Activated naive CD8-positive, alpha-beta T cell treated with anti-CD3 and anti-CD28 coated beads, Interleukin-2, amount 50 U/mL, for 24 hours (primary cell): ENCODE measurements at regions not wholly inside any gene's neighbourhood (a gene's known extent, or its start where the extent isn't known, plus 50 kb on each side); places are given as distances from the start of the nearest gene placed in this dataset.

Experiments
- ATAC-seq: fragments of 150-1000 bp; cut with Tn5 transposase; one replicate; pipeline ENCODE4 v1.10.0; 2021
- DNase-seq: peaks from one replicate; pipeline ENCODE4 v3.0.0; 2021
- H3K27ac Mint-ChIP-seq: one replicate; pipeline ENCODE4 v1.8.0; 2021; ENCODE audit warnings: mild to moderate bottlenecking, mixed read lengths
- H3K27me3 Mint-ChIP-seq: one replicate; pipeline ENCODE4 v1.8.0; 2021; ENCODE audit warnings: mixed read lengths
- H3K36me3 Mint-ChIP-seq: one replicate; pipeline ENCODE4 v1.8.0; 2021; ENCODE audit warnings: low read depth, mixed read lengths
- H3K4me1 Mint-ChIP-seq: one replicate; pipeline ENCODE4 v1.8.0; 2021; ENCODE audit warnings: mixed read lengths
- H3K4me3 Mint-ChIP-seq: one replicate; pipeline ENCODE4 v1.8.0; 2021; ENCODE audit warnings: mild to moderate bottlenecking, moderate library complexity, mixed read lengths
- H3K9me3 Mint-ChIP-seq: one replicate; pipeline ENCODE4 v1.8.0; 2021; ENCODE audit warnings: mixed read lengths

DNA sequence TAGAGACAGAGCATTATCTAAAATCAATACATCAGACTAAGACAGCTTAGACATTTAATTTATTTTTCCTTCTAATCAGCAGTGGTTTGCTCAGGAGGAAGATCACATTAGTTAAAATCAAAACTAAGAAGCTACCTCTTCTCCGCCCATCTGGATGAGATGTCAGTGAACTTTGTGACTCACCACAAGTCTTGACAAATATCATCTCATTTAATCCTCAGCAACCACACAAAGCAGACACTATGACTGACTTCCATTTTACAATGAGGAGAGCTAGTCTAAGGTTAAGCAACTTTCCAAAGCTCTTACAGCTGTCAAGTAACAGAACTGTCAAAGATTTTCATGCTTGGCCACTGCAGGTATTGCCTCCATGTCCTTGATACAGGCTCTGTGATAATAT lies 289.5 kb downstream of the DEPDC1B start:
- H3K4me1 Mint-ChIP-seq, result no peaks in the 10 kb centered on the region
- H3K27me3 Mint-ChIP-seq, result no peaks in the 10 kb centered on the region
- ATAC-seq (no peak), DNase-seq (no peak)
- H3K4me3 Mint-ChIP-seq, result no peak overlapping the region
- no peaks in the 10 kb centered on the region for H3K36me3 Mint-ChIP-seq
- H3K9me3 Mint-ChIP-seq, result no peaks in the 10 kb centered on the region
- H3K27ac Mint-ChIP-seq, result no peak overlapping the region

DNA sequence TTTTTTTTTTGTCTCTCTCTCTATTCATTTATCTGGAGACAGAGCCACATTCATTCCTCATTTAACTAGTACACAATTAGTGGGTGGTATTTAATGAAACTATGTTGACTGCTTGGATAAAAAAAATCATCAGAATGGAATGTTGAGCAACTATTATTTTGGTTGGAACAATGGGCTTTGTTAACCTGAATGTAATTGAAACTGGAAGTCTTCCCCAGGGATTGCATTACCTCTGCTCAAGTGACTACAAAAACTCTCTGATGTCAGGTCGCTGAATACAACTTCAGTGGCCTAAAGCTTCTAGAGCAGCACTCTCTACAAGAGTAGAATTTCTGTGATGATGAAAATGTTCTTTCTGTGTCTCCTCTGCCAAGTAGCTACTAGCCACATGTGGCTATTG lies 295.8 kb downstream of the DEPDC1B start:
- DNase-seq (no peak), ATAC-seq (no peak)
- Mint-ChIP-seq H3K36me3 (no peaks in the 10 kb centered on the region), H3K9me3 (no peaks in the 10 kb centered on the region), H3K4me3 (no peak overlapping the region), H3K4me1 (no peaks in the 10 kb centered on the region), H3K27me3 (no peaks in the 10 kb centered on the region), H3K27ac (no peak overlapping the region)

DNA sequence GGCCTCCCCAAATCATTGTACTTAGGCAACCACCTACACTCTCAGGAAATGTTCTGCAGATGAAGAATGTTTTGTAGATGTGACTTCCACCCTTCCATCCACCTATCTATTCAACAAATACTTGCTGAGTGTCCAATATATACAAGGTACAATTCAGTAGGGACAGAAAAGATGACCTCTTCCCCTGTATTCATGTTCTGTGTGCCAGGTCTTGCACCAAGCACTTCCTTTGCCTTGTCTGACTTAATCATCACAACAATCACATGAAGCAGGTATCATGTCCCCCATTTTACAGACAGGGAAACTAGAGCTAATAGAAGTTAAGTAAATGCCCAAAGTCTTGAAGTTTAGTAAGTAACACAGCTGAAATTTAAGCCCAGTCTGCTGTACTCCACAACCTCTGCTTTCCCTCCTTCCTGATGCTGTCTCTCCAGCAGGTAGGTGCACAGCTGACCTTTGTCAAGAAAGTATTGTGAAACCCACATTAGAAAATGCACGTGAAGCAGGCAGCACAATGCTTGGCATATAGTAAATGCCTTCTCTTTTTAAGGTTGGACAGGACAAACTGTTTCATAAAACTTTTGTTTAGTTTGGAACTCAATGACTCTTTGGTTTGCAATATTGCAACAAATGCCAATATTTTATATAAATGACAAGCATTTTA lies 296.5 kb downstream of the DEPDC1B start:
- H3K9me3 Mint-ChIP-seq, result no peaks in the 10 kb centered on the region
- no peak overlapping the region for H3K4me3 Mint-ChIP-seq
- ATAC-seq (no peak), DNase-seq (no peak)
- H3K27me3 Mint-ChIP-seq, result no peaks in the 10 kb centered on the region
- H3K27ac Mint-ChIP-seq, result no peak overlapping the region
- no peaks in the 10 kb centered on the region for H3K4me1 Mint-ChIP-seq
- no peaks in the 10 kb centered on the region for H3K36me3 Mint-ChIP-seq

DNA sequence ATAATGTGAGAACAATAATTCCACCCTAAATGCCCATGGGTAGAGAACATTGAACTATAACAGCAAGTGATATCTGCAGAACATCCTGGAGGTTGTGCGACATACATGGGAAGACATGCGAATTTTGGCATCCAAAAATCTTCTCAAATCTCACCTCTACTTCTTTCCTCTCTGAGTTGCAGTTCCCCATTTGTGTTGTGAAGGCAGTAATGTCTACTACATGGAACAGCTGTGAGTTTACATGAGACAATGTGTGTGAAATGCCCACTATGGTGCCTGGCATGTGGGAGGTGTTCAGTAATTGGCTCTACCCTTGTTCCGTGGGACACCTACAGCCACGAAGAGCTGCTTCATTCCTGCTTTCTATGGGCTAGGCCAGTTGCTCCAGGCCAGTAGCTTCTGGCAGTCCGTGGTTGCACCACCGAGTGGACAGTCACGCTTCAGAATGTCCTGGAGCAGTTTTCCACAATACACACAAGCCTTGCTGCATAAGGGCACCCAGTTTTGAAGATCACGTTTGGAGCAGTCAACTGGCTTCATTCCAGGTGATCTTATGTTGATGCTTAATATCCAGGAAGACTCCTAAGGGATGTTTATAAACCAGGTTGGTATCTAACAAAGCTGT lies 297.7 kb downstream of the DEPDC1B start:
- Mint-ChIP-seq H3K27ac (no peak overlapping the region), H3K4me3 (no peak overlapping the region), H3K36me3 (no peaks in the 10 kb centered on the region), H3K4me1 (no peaks in the 10 kb centered on the region), H3K27me3 (no peaks in the 10 kb centered on the region), H3K9me3 (no peaks in the 10 kb centered on the region)
- DNase-seq, result no peak
- no peak for ATAC-seq

DNA sequence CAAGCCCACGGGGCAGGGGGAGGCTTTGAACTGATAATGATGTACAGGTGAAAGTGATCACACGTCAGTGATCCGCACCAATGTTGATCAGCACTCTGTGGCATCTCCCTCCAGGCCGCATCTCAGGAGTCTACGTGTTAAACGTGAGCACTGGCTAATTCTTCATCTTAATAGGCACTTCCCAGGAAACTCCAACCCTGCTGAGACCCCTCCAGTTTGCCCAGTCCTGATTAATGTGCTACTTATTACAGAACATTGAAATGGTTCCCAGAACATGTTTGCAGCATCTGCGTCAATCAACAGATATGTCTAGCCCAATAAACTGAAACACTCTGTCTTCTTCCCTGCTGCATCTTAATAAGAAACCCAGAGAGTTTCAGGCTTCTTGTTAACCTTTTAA lies 298.4 kb downstream of the DEPDC1B start:
- Mint-ChIP-seq H3K9me3 (no peaks in the 10 kb centered on the region), H3K4me1 (no peaks in the 10 kb centered on the region), H3K4me3 (no peak overlapping the region), H3K27me3 (no peaks in the 10 kb centered on the region), H3K27ac (no peak overlapping the region), H3K36me3 (no peaks in the 10 kb centered on the region)
- no peak for ATAC-seq
- DNase-seq, result no peak

DNA sequence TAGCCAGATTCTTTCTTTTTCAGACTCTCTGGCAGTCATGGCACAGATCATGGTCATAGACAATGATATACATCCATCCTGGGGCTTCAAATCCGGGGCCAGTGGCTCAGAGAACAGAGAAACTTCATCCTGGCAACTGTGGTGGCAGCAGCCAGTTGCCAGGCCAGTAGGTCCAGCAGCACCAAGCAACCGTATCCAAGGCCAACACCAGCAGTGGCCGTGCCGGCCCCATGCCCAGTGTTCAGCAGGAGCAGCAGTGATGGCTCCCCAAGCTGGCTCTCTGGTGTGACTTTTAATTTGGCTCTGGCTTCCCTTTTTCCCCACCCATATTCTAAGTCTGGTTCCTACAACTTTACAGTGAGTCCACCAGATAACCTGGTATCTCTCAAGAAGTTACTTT lies 300.5 kb downstream of the DEPDC1B start:
- no peaks in the 10 kb centered on the region for H3K9me3 Mint-ChIP-seq
- H3K4me1 Mint-ChIP-seq, result no peaks in the 10 kb centered on the region
- no peak for ATAC-seq
- H3K27ac Mint-ChIP-seq, result no peak overlapping the region
- H3K36me3 Mint-ChIP-seq, result no peaks in the 10 kb centered on the region
- H3K27me3 Mint-ChIP-seq, result no peaks in the 10 kb centered on the region
- no peak overlapping the region for H3K4me3 Mint-ChIP-seq
- DNase-seq, result no peak

DNA sequence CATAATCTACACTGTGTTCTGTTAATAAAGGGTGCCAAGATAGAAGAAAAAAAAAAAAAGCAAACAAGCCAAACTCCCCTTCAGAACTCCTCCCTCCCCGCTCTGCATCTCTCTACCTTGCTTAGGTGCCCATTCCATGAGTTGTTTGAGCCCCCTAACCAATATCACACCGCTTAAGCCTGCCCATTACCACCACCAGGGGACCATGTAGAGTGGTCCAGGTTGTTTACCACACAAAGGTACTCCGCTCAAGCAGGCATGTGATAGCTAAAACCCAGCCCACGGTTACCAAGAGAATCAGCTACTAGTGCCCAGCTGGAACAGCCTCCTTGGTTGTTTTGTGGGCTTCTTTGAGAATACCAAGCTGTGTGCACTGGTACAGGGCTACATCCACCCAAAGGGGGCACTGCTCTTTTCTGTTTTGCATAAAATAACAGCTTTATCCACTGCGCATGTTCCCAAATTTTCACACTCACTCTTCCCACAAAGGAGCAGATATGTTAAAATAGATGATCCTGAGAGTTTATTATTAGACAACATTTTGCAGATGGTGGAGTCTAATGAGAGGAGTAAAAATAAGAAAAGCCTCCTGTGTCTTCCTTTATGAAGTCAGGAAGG lies 304.1 kb downstream of the DEPDC1B start:
- Mint-ChIP-seq H3K4me3 (no peak overlapping the region), H3K27ac (no peak overlapping the region), H3K9me3 (no peaks in the 10 kb centered on the region), H3K27me3 (no peaks in the 10 kb centered on the region), H3K36me3 (no peaks in the 10 kb centered on the region), H3K4me1 (no peaks in the 10 kb centered on the region)
- ATAC-seq (no peak), DNase-seq (no peak)

DNA sequence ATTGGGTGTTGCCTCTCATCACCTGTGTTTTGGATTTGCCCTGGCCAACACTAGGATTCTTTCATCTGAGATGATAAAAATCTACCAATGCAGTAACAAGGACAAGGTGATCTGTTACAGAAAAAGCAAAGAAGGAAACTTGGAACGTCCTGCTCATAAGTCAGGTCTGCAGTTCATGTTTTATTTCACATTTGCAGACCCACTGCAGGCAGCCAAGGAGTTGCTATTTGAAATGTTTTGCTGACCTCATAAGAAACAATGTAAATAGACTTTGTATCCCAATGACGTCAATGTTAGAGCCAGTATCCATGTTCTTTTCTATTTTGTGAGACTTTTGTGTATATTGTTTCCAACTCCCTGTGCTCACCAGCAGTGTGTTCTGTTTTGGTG lies 312.9 kb downstream of the DEPDC1B start:
- no peaks in the 10 kb centered on the region for H3K27me3 Mint-ChIP-seq
- H3K4me1 Mint-ChIP-seq, result no peaks in the 10 kb centered on the region

DNA sequence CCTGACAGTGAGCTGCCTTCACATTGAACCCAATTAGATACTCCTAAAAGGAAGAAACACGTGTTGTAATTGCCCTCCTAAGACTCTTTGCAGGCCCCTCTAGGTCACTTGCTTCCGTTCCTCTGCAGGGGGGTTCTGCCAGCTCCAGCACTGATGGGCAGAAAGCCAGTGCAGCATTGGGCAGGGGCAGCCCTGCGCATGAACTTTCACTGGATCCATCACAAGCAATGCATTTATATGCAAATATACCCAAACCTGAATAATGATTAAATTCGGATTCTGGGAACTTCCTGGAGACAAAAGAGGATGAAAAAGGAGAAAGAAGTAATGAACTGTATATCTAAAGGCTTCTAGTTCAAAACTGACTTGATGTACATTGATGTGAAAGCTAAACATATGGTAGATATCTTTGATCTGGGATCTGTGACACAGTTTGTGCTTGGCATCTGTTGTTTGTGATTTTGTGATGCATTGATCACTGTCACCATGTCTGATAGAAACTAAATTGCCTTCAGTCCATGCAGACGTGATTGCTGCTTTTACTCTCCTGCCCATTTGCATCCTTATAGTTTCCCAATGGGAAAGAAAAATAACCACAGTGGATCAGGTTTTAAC lies 313.4 kb downstream of the DEPDC1B start:
- Mint-ChIP-seq H3K4me1 (no peaks in the 10 kb centered on the region), H3K9me3 (no peaks in the 10 kb centered on the region), H3K4me3 (no peak overlapping the region), H3K36me3 (no peaks in the 10 kb centered on the region), H3K27ac (no peak overlapping the region), H3K27me3 (no peaks in the 10 kb centered on the region)
- ATAC-seq, result no peak
- no peak for DNase-seq

More for the DNA sequence above, 312.9 kb downstream of the DEPDC1B start:
- ATAC-seq (no peak), DNase-seq (no peak)
- H3K4me3 Mint-ChIP-seq, result no peak overlapping the region
- H3K27ac Mint-ChIP-seq, result no peak overlapping the region
- H3K9me3 Mint-ChIP-seq, result no peaks in the 10 kb centered on the region
- H3K36me3 Mint-ChIP-seq, result no peaks in the 10 kb centered on the region

DNA sequence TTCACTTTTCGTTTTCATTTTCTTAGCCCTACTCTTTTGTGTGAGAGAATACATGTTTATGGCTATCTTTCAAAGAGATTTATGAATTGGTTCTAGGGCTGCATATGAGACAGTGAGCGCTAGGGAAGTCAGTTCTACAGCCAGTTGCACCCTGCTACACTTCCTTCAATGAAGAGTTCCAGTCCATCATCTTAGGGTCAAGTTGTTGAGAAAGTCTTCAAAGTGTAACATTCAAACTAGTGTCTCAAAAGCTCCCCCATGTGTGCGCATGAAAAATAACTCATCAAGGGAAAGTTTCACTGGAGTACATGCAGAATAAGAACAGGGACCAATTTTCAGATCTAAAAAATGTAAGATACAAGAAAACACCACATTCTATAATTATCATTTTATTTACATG lies 317.2 kb downstream of the DEPDC1B start:
- Mint-ChIP-seq H3K4me3 (no peak overlapping the region), H3K9me3 (no peaks in the 10 kb centered on the region)

DNA sequence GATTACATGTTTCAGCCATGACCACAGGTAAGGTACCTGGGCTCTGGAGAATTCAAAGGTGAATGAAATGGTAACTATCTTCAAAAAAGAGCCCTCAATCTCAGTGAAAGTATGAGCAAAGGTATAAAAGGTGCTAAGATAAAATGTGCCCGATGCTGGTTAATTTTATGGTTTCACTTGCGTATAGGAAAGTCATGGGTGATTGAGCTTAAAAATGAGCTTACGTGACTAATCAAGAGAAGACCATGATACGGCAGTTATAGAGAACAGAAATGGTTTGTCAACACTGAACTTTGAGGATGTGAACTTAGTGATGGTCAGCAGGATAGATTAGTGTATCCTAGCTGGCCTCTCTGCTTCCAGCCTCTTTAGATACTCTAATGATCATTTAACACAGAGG lies 320.1 kb downstream of the DEPDC1B start:
- Mint-ChIP-seq H3K4me1 (no peaks in the 10 kb centered on the region), H3K27me3 (no peaks in the 10 kb centered on the region), H3K36me3 (no peaks in the 10 kb centered on the region), H3K9me3 (no peaks in the 10 kb centered on the region), H3K27ac (no peak overlapping the region), H3K4me3 (no peak overlapping the region)
- no peak for DNase-seq
- ATAC-seq, result no peak

More for the DNA sequence above, 317.2 kb downstream of the DEPDC1B start:
- DNase-seq, result no peak
- Mint-ChIP-seq H3K27me3 (no peaks in the 10 kb centered on the region), H3K36me3 (no peaks in the 10 kb centered on the region), H3K4me1 (no peaks in the 10 kb centered on the region), H3K27ac (no peak overlapping the region)
- no peak for ATAC-seq

DNA sequence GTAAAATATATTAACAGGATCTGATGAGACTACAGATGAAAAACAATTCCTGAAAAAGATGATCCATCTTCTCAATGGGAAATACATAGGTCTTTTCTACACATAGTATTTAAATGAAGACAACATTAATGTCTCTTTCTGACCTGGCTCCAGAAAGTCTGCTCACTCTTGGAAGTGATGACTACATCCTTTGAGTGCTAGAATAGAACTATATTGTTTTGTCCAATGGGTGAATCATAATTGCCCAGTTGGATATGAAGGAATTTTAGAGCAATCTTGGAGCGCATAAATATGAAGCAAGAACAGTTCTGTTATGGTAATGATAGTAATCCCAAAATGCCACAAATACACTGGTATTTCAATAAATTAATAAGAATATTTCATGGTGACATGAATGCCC lies 322.1 kb downstream of the DEPDC1B start:
- ATAC-seq, result no peak

DNA sequence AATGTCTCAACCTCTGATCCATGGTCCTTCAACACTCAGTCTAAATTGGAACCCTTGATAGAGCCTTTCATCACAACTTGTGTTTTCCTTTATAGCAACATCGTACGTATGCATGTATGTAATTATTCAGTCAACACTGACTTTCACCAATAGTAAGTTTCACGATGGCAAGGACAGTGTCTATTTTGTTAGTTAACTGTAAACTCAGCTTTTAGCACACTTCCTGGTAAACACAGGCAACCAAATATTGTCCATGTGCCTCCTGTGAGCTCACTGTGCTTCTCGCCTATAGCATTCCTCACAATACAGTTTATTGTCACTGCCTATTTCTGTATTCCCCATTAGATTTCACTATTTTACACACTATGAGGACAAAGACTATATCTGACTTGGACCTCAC lies 323.1 kb downstream of the DEPDC1B start:
- no peaks in the 10 kb centered on the region for H3K36me3 Mint-ChIP-seq
- DNase-seq, result no peak
- H3K27me3 Mint-ChIP-seq, result no peaks in the 10 kb centered on the region
- ATAC-seq, result no peak
- no peaks in the 10 kb centered on the region for H3K4me1 Mint-ChIP-seq
- no peak overlapping the region for H3K4me3 Mint-ChIP-seq
- H3K27ac Mint-ChIP-seq, result no peak overlapping the region
- H3K9me3 Mint-ChIP-seq, result no peaks in the 10 kb centered on the region

More for the DNA sequence above, 322.1 kb downstream of the DEPDC1B start:
- no peak overlapping the region for H3K4me3 Mint-ChIP-seq
- no peaks in the 10 kb centered on the region for H3K27me3 Mint-ChIP-seq
- DNase-seq, result no peak
- H3K9me3 Mint-ChIP-seq, result no peaks in the 10 kb centered on the region
- no peak overlapping the region for H3K27ac Mint-ChIP-seq
- no peaks in the 10 kb centered on the region for H3K4me1 Mint-ChIP-seq
- H3K36me3 Mint-ChIP-seq, result no peaks in the 10 kb centered on the region

DNA sequence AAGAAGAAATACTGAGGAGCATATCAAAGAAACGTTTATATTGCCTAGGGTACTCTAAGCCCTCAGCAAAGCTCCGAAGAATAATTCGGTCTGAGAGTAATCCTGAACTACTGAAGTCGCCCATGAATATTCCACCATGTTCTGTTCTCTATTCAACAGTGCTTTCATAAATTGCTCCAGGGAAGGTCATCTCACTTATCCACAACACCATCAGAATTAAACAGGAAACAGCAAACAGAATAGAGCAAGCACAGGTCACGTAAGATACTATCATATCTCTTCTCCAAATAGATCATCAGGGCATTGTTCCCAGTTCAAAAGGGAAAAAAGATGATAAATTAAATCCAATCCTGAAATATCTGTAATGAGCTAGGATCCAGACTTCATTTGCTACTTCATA lies 325.6 kb downstream of the DEPDC1B start:
- Mint-ChIP-seq H3K9me3 (no peaks in the 10 kb centered on the region), H3K4me1 (no peaks in the 10 kb centered on the region), H3K27ac (no peak overlapping the region), H3K27me3 (no peaks in the 10 kb centered on the region), H3K4me3 (no peak overlapping the region), H3K36me3 (no peaks in the 10 kb centered on the region)
- DNase-seq, result no peak
- no peak for ATAC-seq

DNA sequence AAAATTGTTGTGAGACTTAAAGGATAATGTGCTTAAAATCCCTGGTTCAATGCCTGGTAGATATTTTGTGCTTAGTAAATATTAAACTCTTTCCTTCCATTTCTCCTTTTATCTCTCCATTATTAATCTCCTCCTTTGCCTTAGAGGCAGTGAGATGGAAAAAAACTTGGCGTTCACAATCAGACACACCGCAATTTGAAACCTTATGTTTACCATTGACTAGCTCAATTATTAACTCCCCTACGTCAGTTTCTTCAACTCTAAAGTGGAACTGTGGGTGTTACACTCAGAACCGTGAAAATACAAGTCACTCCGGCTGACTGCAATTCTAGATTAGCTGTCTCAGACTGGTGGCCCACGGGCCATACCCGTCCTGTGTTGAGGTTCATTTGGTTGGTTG lies 327.2 kb downstream of the DEPDC1B start:
- Mint-ChIP-seq H3K27ac (no peak overlapping the region), H3K36me3 (no peaks in the 10 kb centered on the region), H3K27me3 (no peaks in the 10 kb centered on the region), H3K4me3 (no peak overlapping the region), H3K9me3 (no peaks in the 10 kb centered on the region), H3K4me1 (no peaks in the 10 kb centered on the region)
- no peak for DNase-seq
- ATAC-seq, result no peak
